ENCODE measurements at regions not wholly inside any gene's neighbourhood (a gene's known extent, or its start where the extent isn't known, plus 50 kb on each side); places are given as distances from the start of the nearest gene placed in this dataset.

GRCh38 chr5:32505756-32506155 lies 61.2 kb upstream of the ZFR start:
- Histone ChIP-seq H2AFZ (ENCODE audit: low read depth, low read length, poor library complexity, severe bottlenecking) (no peak overlapping the region), H3K27me3 (ENCODE audit: insufficient read depth, low read length) (peaks cover 23% of the 10 kb centered on the region), H3K9ac (ENCODE audit: low read length) (no peak overlapping the region), H3K27ac (ENCODE audit: low read depth, low read length) (no peak overlapping the region), H3K4me2 (ENCODE audit: low read length) (no peak overlapping the region), H3K4me1 (ENCODE audit: control insufficient read depth in 1 of 2, insufficient read depth in 2 of 2, low read length in 2 of 2) (no peaks in the 10 kb centered on the region), H3K4me3 (replicated peaks in 1 of 2; ENCODE audit: low read depth in 1 of 2, low read length in 2 of 2) (no peak overlapping the region), H3K79me2 (ENCODE audit: insufficient read depth, low read length) (no peaks in the 10 kb centered on the region), H3K36me3 (ENCODE audit: control insufficient read depth in 1 of 2, insufficient read depth in 2 of 2, low read length in 2 of 2) (no peaks in the 10 kb centered on the region), H3K9me2 (ENCODE audit: insufficient read depth) (no peaks in the 10 kb centered on the region), H4K20me1 (ENCODE audit: insufficient read depth) (no peaks in the 10 kb centered on the region), H3K9me3 (ENCODE audit: control insufficient read depth in 1 of 2, insufficient read depth in 1 of 2, low read depth in 1 of 2, low read length in 2 of 2) (no peaks in the 10 kb centered on the region)
- intact Hi-C loops (cut with micrococcal nuclease): no loop called here
- ATAC-seq: no peak
- no peak for DNase-seq (ENCODE audit: low read depth, low spot score)
- TF ChIP-seq YY1 (IDR thresholded peaks at IDR 0.05; ENCODE audit: extremely low read depth, insufficient replicate concordance, low read depth, low read length): no peak
- TF ChIP-seq POLR2A (IDR thresholded peaks at IDR 0.05; ENCODE audit: borderline replicate concordance, extremely low read depth, insufficient read depth, insufficient read length): no peak
- no peak for TF ChIP-seq REST (IDR thresholded peaks at IDR 0.05; ENCODE audit: low read depth)
- TF ChIP-seq EGR1 (IDR thresholded peaks at IDR 0.05; ENCODE audit: low read depth): no peak
- no peak for TF ChIP-seq RAD21 (IDR thresholded peaks at IDR 0.05; ENCODE audit: low read depth)
- ChIA-PET CTCF (no interaction called here), POLR2A (no interaction called here), RAD21 (ENCODE audit: low non-redundant PET in 1 of 2, low total read pairs in 2 of 2, uncharacterized antibody in 2 of 2, unreplicated experiment in 2 of 2) (no interaction called here)
- no TSS peak for BruUV-seq (replicated peaks)

- no TSS peak for BruUV-seq (replicated peaks)
- ChIA-PET RAD21 (ENCODE audit: low non-redundant PET in 1 of 2, low total read pairs in 2 of 2, uncharacterized antibody in 2 of 2, unreplicated experiment in 2 of 2) (no interaction called here), CTCF (no interaction called here), POLR2A (no interaction called here)
- Histone ChIP-seq H3K27ac (ENCODE audit: low read depth, low read length) (no peak overlapping the region), H3K4me2 (ENCODE audit: low read length) (no peak overlapping the region), H3K9me2 (ENCODE audit: insufficient read depth) (no peaks in the 10 kb centered on the region), H3K36me3 (ENCODE audit: control insufficient read depth in 1 of 2, insufficient read depth in 2 of 2, low read length in 2 of 2) (no peaks in the 10 kb centered on the region), H3K9ac (ENCODE audit: low read length) (no peak overlapping the region), H3K79me2 (ENCODE audit: insufficient read depth, low read length) (no peaks in the 10 kb centered on the region), H2AFZ (ENCODE audit: low read depth, low read length, poor library complexity, severe bottlenecking) (no peak overlapping the region), H3K27me3 (ENCODE audit: insufficient read depth, low read length) (peaks cover 23% of the 10 kb centered on the region), H3K4me3 (replicated peaks in 1 of 2; ENCODE audit: low read depth in 1 of 2, low read length in 2 of 2) (no peak overlapping the region), H3K9me3 (ENCODE audit: control insufficient read depth in 1 of 2, insufficient read depth in 1 of 2, low read depth in 1 of 2, low read length in 2 of 2) (no peaks in the 10 kb centered on the region), H3K4me1 (ENCODE audit: control insufficient read depth in 1 of 2, insufficient read depth in 2 of 2, low read length in 2 of 2) (no peaks in the 10 kb centered on the region), H4K20me1 (ENCODE audit: insufficient read depth) (no peaks in the 10 kb centered on the region)
- intact Hi-C loops (cut with micrococcal nuclease): no loop called here
- DNase-seq (ENCODE audit: low read depth, low spot score) (no peak), ATAC-seq (no peak)
- no peak for TF ChIP-seq CEBPB (IDR thresholded peaks at IDR 0.05; ENCODE audit: low read depth)
- no peak for TF ChIP-seq FOSL1 (IDR thresholded peaks at IDR 0.05; ENCODE audit: low read depth)
- no peak for TF ChIP-seq JUND (IDR thresholded peaks at IDR 0.05)
Measured at GRCh38 chr5:32504989-32505596, 60.6 kb upstream of the ZFR start.

Data from HCT116 (cell line).